ENCODE measurements at regions not wholly inside any gene's neighbourhood (a gene's known extent, or its start where the extent isn't known, plus 50 kb on each side); places are given as distances from the start of the nearest gene placed in this dataset.

DNA sequence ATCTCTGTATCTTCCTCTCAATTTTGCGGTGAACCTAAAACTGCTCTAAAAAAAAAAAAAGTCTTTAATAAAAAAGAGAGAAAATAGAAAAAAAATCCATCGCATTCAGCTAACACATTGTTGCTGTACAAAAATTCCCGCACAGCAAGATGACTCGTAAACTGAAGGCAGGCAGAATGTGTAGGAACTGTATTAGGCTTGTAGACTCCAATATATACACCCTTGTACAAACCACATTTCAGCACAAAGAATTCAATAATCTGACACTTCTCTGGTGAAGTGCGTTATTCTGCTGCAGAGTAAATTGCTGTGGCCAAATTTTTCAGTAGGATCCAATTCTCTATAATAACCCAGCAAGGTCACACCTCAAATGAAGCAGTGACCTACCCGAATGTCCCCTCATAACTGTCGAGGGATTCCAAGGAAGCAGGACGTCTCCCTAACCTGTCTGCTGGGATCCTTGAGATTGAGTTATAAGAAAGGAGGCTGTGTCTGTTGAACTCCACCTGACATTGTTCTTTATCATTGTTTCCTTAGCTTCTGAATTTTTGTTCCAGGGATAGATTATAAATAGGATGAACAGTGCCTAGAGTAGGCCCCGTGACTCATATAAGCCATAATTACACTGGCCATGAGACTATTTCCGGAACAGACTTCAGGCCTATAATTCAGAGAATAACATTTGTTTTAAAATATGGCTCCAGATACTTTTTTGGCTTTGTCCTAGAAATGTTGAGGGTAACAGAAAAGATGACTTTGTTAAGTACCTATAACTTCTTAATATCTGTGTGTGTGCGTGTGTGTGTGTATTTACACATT lies 348.3 kb downstream of the PCDH7 start:
- Histone ChIP-seq H3K27me3 (no peaks in the 10 kb centered on the region), H3K9me3 (no peaks in the 10 kb centered on the region), H3K36me3 (no peaks in the 10 kb centered on the region), H3K27ac (no peak overlapping the region), H3K4me3 (no peak overlapping the region), H3K4me1 (no peaks in the 10 kb centered on the region)
- TF ChIP-seq, protein P1, sequence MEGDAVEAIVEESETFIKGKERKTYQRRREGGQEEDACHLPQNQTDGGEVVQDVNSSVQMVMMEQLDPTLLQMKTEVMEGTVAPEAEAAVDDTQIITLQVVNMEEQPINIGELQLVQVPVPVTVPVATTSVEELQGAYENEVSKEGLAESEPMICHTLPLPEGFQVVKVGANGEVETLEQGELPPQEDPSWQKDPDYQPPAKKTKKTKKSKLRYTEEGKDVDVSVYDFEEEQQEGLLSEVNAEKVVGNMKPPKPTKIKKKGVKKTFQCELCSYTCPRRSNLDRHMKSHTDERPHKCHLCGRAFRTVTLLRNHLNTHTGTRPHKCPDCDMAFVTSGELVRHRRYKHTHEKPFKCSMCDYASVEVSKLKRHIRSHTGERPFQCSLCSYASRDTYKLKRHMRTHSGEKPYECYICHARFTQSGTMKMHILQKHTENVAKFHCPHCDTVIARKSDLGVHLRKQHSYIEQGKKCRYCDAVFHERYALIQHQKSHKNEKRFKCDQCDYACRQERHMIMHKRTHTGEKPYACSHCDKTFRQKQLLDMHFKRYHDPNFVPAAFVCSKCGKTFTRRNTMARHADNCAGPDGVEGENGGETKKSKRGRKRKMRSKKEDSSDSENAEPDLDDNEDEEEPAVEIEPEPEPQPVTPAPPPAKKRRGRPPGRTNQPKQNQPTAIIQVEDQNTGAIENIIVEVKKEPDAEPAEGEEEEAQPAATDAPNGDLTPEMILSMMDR (IDR thresholded peaks at IDR 0.05 in 4 of 5, conservative IDR thresholded peaks at IDR 0.05 in 1 of 5) = no peak
- TF ChIP-seq POLR2A (IDR thresholded peaks at IDR 0.05) = no peak
- intact Hi-C loops (cut with DNase I; ENCODE audit: low total_unique reads) = no loop called here
- in situ Hi-C loops (cut with MboI; ENCODE audit: low sequenced_read_pairs in 4 of 4) = no loop called here
- DNase-seq (no peak), ATAC-seq (no peak)

DNA sequence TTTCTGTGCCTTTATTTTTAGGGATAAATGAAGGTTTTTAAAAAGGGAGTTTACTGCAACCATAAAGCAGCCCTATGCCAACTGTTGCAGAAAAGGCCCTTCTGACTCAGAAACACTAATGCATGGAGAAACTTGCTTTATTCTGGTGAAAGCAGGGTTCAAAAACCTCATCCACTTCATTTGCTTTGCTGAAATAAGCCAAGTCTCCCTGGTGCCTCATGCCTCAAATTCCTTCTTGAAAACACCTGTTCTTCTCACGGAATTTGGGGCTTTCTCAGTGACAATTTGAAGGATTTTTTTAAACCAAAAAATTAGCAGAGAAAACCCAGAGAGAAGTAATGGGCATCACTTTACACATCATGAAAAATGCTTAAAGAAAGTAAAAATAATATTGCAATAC lies 349.0 kb downstream of the PCDH7 start:
- intact Hi-C loops (cut with DNase I; ENCODE audit: low total_unique reads) = no loop called here

DNA sequence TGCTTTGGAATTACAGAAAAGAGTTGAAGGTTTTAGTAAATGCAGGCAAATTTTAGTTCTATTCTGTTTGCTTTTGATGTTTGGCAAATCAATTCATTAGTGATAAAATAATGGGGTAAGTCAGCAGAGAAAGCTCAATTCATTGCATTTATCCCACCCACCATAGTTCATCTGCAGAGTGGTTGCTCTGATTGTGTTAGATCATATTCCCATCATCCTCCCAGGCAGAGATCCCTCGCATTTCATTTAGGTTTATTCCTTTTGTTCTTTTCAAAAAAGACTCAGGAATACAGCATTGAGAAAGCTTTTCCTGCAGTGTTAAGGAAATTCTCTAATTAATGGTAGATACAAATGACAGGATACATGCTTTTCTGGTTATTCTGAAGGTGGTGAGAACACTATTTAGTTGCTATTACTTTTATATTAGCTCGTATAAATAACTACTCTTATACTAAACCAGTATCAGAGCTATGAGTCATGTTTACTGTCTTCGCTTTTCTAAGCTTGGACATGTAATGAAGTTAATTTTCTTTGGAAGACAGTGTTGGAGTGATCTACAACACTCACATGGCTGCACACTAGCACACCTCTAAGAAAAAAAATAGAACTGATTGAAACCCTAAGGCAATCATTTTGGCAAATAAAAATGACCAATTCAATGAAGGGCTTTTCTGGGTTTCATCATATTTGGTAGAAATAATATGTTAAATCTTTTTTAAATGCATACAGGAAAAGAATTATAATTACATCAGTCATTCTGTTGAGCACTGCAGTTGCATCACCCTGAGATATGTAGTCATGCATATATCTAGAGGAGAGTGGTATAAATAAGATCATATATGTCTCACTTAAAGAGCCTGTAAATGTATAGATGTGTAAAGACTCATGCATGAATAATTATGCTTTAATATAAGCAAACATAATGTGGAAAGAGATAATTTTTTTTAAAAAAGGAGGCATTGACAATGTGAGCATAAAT lies 351.6 kb downstream of the PCDH7 start:
- Histone ChIP-seq H3K9me3 (no peaks in the 10 kb centered on the region), H3K36me3 (no peaks in the 10 kb centered on the region), H3K27me3 (no peaks in the 10 kb centered on the region), H3K4me1 (no peaks in the 10 kb centered on the region), H3K27ac (no peak overlapping the region), H3K4me3 (no peak overlapping the region)
- TF ChIP-seq POLR2A (IDR thresholded peaks at IDR 0.05) = no peak
- TF ChIP-seq, protein P1 (IDR thresholded peaks at IDR 0.05 in 4 of 5, conservative IDR thresholded peaks at IDR 0.05 in 1 of 5) = no peak
- intact Hi-C loops (cut with DNase I; ENCODE audit: low total_unique reads) = no loop called here
- DNase-seq (no peak), ATAC-seq (no peak)
- in situ Hi-C loops (cut with MboI; ENCODE audit: low sequenced_read_pairs in 4 of 4) = no loop called here

More for the DNA sequence above, 349.0 kb downstream of the PCDH7 start:
- no peaks in the 10 kb centered on the region for H3K9me3 ChIP-seq
- H3K4me1 ChIP-seq = no peaks in the 10 kb centered on the region
- no peak for ATAC-seq
- H3K27ac ChIP-seq = no peak overlapping the region
- in situ Hi-C loops (cut with MboI; ENCODE audit: low sequenced_read_pairs in 4 of 4) = no loop called here
- no peaks in the 10 kb centered on the region for H3K36me3 ChIP-seq
- TF ChIP-seq, protein P1 (IDR thresholded peaks at IDR 0.05 in 4 of 5, conservative IDR thresholded peaks at IDR 0.05 in 1 of 5) = no peak
- no peak for TF ChIP-seq POLR2A (IDR thresholded peaks at IDR 0.05)
- no peak for DNase-seq
- H3K27me3 ChIP-seq = no peaks in the 10 kb centered on the region
- H3K4me3 ChIP-seq = no peak overlapping the region

DNA sequence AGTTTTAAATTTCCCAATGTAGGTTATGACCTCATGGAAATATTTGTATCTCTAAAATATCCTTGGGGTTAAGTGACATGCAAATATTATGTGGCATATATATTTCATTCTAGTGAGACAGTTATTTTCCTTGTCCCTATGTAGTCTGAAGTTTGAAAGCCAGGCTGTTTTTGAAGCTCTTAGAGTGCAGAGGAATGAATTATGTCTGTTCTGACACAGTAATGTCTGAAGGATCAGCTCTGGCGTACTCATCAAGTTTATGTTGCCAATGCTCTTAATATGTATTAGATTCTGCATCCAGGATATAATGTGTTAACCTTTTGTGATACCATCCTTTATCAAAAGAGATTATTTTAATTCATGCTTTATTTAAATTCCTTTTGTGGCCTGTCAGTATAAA lies 355.8 kb downstream of the PCDH7 start:
- in situ Hi-C loops (cut with MboI; ENCODE audit: low sequenced_read_pairs in 4 of 4) (no loop called here), intact Hi-C loops (cut with DNase I; ENCODE audit: low total_unique reads) (no loop called here)
- Histone ChIP-seq H3K27me3 (no peaks in the 10 kb centered on the region), H3K36me3 (no peaks in the 10 kb centered on the region), H3K9me3 (no peaks in the 10 kb centered on the region), H3K4me3 (no peak overlapping the region), H3K27ac (no peak overlapping the region), H3K4me1 (no peaks in the 10 kb centered on the region)
- no peak for DNase-seq
- ATAC-seq = no peak
- TF ChIP-seq, protein P1 (IDR thresholded peaks at IDR 0.05 in 4 of 5, conservative IDR thresholded peaks at IDR 0.05 in 1 of 5) = no peak
- no peak for TF ChIP-seq POLR2A (IDR thresholded peaks at IDR 0.05)
